Heart left ventricle (tissue), 16 donors: ENCODE measurements at regions not wholly inside any gene's neighbourhood (a gene's known extent, or its start where the extent isn't known, plus 50 kb on each side); places are given as distances from the start of the nearest gene placed in this dataset.

Source experiments
- ATAC-seq, 4 donors: fragments of 200-7000 bp; cut with Tn5 transposase; one replicate each; pipeline ENCODE4 v1.9.1; 2020 to 2022; ENCODE audit warnings: moderate library complexity in 4 of 4, mild to moderate bottlenecking in 3 of 4, moderate number of reproducible peaks in 1 of 4
- DNase-seq, 5 donors: peaks; one replicate each; pipeline ENCODE4 v3.0.0-alpha.2; 2020
- H3K27ac ChIP-seq, 12 donors: fragments of 200-600 bp; sonication (generic) in 4 of 12; one replicate each; pipeline versions ENCODE4 v1.5.0 to v1.8.0; 2016 to 2022; ENCODE audit warnings: mild to moderate bottlenecking in 2 of 12
- H3K27me3 ChIP-seq, 9 donors: fragments of 200-600 bp; sonication (generic) in 2 of 9; one replicate each; pipeline versions ENCODE4 v1.5.1 to v1.8.0; 2016 to 2022; ENCODE audit warnings: mild to moderate bottlenecking in 3 of 9
- H3K36me3 ChIP-seq, 9 donors: fragments of 200-600 bp; sonication (generic) in 2 of 9; one replicate each; pipeline versions ENCODE4 v1.5.0 to v1.8.0; 2018 to 2022; ENCODE audit warnings: mild to moderate bottlenecking in 2 of 9
- H3K4me1 ChIP-seq, 12 donors: fragments of 200-600 bp; sonication (generic) in 4 of 12; one replicate each; pipeline versions ENCODE4 v1.5.0 to v1.8.0; 2016 to 2022; ENCODE audit warnings: mild to moderate bottlenecking in 3 of 12
- H3K4me3 ChIP-seq, 12 donors: fragments of 200-600 bp; sonication (generic) in 4 of 12; one replicate each; pipeline versions ENCODE4 v1.5.0 to v1.8.0; 2017 to 2022; ENCODE audit warnings: mild to moderate bottlenecking in 9 of 12, moderate library complexity in 4 of 12
- H3K9me3 ChIP-seq, 12 donors: fragments of 200-600 bp; sonication (generic) in 4 of 12; one replicate each; pipeline versions ENCODE4 v1.5.0 to v1.8.0; 2016 to 2022; ENCODE audit warnings: mild to moderate bottlenecking in 1 of 12
- POLR2A ChIP-seq, 2 donors: fragments of 450-650 bp; IDR thresholded peaks; one replicate each; pipeline ENCODE4 v1.6.1; 2017; ENCODE audit warnings: antibody characterized with exemption in 2 of 2, mild to moderate bottlenecking in 2 of 2, moderate library complexity in 2 of 2
- WGBS, 4 donors: extraction: QIAGEN DNeasy Blood & Tissue Kit in 2 of 4; methylation state at CpG; one replicate each; pipeline versions ENCODE4 v1.1.5 to v1.1.7; 2013 to 2018; 5-methylcytosine and 5-hydroxymethylcytosine counted together
- intact Hi-C, 10 donors: fragments of 100-400 bp; cut with DNase I; formaldehyde crosslinking; loops; one replicate each; pipeline versions ENCODE4 v1.11.1 to v1.14.2; 2022
- TF ChIP-seq, protein P1 (sequence below), 12 donors: fragments of 200-600 bp; sonication (generic) in 4 of 12; IDR thresholded peaks; one replicate each; pipeline versions ENCODE4 v1.5.0 to v1.8.0; 2018 to 2022; ENCODE audit warnings: antibody characterized with exemption in 12 of 12, mild to moderate bottlenecking in 5 of 12
- donor health status: ischemic (EF 13 %, LVEDD 7.1; RV severe dilation, severe dysfunction).
- donor health status: healthy with polysubstance abuse.
- donor health status: DM: no; HTN: yes; CAD: no.
- donor health status: DM: no; HTN: no; CAD: no.
- donor health status: ischemic (EF 25% LVEDD 6.9; RV normal size, moderate dysfunction).
- donor health status: ischemic (EF 25% LVEDD 5.7; RV mildly dilated, moderate dysfunction).
- donor health status: healthy.
- donor health status: DM: yes; HTN: yes; CAD: no.
- donor health status: ischemic (EF 35%, LVEDD 5.7; RV mildly dilated, moderate dysfunction).
- donor health status: nonischemic (EF 11% LVEDD 7.7; RV severe dilation, severe dysfunction).
- donor health status: DM: yes; HTN: yes; CAD: no.
- donor health status: PGD.
- donor health status: ischemic (EF 29% LVEDD 5.4; RV normal size, mild dysfunction).
- donor health status: nonischemic (EF 23%, LVEDD 6.1; RV moderate dilation, normal function).

DNA sequence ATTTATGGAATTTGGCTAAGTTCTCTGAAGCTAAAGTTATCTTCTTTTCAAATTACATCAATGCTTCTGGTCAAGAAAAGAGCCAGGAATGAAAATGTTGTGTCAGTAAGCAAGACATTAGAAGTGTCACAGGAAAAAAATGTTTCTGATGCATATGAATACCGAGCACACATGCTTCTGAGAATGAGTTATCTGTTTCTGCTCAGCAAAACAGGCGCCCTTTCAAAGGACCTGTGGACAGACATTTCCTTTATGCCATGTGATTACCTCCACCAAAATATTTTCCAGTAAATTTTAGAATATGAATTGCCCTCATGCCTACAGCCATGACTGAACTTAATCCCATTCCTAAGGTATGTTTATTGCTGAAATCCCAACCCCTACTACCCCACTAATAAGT is 55.4 kb upstream of the RNF180 start:
- ATAC-seq (no peak), DNase-seq (no peak)
- H3K4me1 ChIP-seq, result no peaks in the 10 kb centered on the region
- H3K27ac ChIP-seq, result no peak overlapping the region
- no peaks in the 10 kb centered on the region for H3K36me3 ChIP-seq
- no peak overlapping the region for H3K4me3 ChIP-seq
- WGBS, 4 donors, result 42 to 57% (median 49%) methylated on average over 2 of the region's 2 CpGs
- H3K9me3 ChIP-seq, result peaks cover 0 to 32% (median 5%) of the 10 kb centered on the region in 12 donors
- no peak for TF ChIP-seq POLR2A (IDR thresholded peaks at IDR 0.05)
- TF ChIP-seq, protein P1, sequence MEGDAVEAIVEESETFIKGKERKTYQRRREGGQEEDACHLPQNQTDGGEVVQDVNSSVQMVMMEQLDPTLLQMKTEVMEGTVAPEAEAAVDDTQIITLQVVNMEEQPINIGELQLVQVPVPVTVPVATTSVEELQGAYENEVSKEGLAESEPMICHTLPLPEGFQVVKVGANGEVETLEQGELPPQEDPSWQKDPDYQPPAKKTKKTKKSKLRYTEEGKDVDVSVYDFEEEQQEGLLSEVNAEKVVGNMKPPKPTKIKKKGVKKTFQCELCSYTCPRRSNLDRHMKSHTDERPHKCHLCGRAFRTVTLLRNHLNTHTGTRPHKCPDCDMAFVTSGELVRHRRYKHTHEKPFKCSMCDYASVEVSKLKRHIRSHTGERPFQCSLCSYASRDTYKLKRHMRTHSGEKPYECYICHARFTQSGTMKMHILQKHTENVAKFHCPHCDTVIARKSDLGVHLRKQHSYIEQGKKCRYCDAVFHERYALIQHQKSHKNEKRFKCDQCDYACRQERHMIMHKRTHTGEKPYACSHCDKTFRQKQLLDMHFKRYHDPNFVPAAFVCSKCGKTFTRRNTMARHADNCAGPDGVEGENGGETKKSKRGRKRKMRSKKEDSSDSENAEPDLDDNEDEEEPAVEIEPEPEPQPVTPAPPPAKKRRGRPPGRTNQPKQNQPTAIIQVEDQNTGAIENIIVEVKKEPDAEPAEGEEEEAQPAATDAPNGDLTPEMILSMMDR (IDR thresholded peaks at IDR 0.05), result no peak
- intact Hi-C loops, result no loop called here
- H3K27me3 ChIP-seq, result no peaks in the 10 kb centered on the region

DNA sequence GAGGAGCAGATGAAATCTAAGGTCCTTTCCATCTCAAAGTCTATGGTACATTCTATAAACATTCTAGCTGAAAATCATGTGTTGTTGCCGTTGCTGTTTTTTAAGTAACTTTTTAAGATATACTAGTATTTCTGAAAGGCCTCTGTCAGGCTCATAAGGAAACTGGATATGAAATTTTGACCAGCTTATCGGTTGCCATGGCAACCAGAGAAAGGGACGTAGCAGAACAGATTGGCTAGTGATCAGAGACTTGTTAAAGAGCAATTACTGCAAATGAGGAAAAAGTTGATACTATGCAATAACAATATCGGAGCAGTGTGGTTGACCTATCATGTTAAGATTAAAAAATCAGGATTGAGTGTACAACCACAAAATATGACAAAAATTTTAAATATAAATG is 57.0 kb upstream of the RNF180 start:
- WGBS, 4 donors, result 72 to 77% (median 74%) methylated on average over 4 of the region's 4 CpGs
- Histone ChIP-seq H3K36me3 (no peaks in the 10 kb centered on the region), H3K27ac (no peak overlapping the region), H3K9me3 (peaks cover 0 to 35% (median 6%) of the 10 kb centered on the region in 12 donors), H3K27me3 (no peaks in the 10 kb centered on the region), H3K4me1 (no peaks in the 10 kb centered on the region), H3K4me3 (no peak overlapping the region)
- intact Hi-C loops, result no loop called here
- DNase-seq, result no peak
- TF ChIP-seq, protein P1 (IDR thresholded peaks at IDR 0.05), result no peak
- TF ChIP-seq POLR2A (IDR thresholded peaks at IDR 0.05), result no peak
- ATAC-seq, result no peak

DNA sequence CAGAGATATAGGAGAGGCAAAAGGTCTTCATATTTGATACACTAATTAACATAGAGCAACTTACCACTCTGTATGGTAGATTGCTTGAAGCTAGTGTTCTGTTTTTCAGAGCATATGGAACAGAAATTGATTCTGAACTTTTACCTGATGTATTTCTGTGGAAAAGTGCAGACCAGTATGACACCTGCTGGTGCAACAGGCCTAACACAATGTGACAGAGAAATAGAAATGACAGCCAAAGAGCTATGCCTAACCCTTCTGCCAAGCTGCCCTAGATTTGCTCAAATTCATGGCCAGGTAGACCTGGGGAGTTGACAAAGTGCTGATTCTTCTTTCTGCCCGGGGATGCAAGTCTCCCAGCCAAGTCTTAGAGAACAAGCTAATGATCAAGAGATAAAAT is 65.4 kb upstream of the RNF180 start:
- DNase-seq, result no peak
- Histone ChIP-seq H3K27ac (no peak overlapping the region), H3K9me3 (peaks cover 0 to 7% (median under 1%) of the 10 kb centered on the region in 12 donors), H3K4me3 (no peak overlapping the region), H3K27me3 (no peaks in the 10 kb centered on the region), H3K36me3 (no peaks in the 10 kb centered on the region), H3K4me1 (no peaks in the 10 kb centered on the region)
- TF ChIP-seq, protein P1 (IDR thresholded peaks at IDR 0.05), result no peak
- no peak for TF ChIP-seq POLR2A (IDR thresholded peaks at IDR 0.05)
- intact Hi-C loops, result no loop called here
- WGBS, 4 donors, result 28 to 54% (median 45%) methylated on average over 1 of the region's 1 CpG
- no peak for ATAC-seq

DNA sequence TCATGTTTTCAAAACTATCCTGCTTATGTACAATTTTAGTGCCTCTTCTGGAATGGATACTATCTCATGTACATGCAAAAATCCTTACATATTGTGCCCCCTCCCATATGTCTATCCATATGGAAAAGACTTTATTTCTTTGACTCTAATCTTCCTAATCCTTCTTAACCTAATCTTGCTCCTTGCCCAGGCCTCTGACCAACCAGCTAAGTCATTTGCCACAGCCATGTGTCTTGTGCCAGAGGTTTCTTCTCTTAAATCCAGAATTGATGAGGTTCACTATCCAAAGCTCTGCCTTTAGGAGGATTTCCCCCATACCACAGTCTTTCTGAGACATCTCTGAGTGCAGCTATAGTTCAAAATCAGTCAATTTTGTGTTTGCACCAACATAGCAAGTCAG is 68.9 kb upstream of the RNF180 start:
- no peak for DNase-seq
- no peak for ATAC-seq
- Histone ChIP-seq H3K36me3 (no peaks in the 10 kb centered on the region), H3K27ac (no peak overlapping the region), H3K4me3 (no peak overlapping the region), H3K9me3 (peaks cover 0 to 5% (median 0%) of the 10 kb centered on the region in 12 donors), H3K4me1 (no peaks in the 10 kb centered on the region), H3K27me3 (no peaks in the 10 kb centered on the region)
- no peak for TF ChIP-seq POLR2A (IDR thresholded peaks at IDR 0.05)
- TF ChIP-seq, protein P1 (IDR thresholded peaks at IDR 0.05), result no peak
- intact Hi-C loops, result no loop called here
